ENCODE measurements at regions not wholly inside any gene's neighbourhood (a gene's known extent, or its start where the extent isn't known, plus 50 kb on each side); places are given as distances from the start of the nearest gene placed in this dataset.

DNA sequence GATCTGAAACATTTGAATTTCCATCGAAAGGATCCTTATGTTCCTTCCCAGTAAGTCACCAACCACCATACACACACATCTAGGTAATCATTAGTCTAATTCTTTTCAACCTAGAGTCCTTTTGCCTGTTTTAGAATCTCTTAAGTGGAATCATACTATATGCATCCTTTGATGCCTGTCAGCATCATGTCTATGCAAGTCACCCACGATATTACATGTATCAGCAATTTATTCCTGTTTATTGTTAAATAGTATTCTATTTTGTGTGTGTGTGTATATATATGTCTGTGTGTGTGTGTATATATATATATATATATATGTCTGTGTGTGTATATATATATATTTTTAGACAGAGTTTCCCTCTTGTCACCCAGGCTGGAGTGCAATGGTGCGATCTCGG lies 78.9 kb upstream of the RPH3AL start:
- TF ChIP-seq, protein P1, sequence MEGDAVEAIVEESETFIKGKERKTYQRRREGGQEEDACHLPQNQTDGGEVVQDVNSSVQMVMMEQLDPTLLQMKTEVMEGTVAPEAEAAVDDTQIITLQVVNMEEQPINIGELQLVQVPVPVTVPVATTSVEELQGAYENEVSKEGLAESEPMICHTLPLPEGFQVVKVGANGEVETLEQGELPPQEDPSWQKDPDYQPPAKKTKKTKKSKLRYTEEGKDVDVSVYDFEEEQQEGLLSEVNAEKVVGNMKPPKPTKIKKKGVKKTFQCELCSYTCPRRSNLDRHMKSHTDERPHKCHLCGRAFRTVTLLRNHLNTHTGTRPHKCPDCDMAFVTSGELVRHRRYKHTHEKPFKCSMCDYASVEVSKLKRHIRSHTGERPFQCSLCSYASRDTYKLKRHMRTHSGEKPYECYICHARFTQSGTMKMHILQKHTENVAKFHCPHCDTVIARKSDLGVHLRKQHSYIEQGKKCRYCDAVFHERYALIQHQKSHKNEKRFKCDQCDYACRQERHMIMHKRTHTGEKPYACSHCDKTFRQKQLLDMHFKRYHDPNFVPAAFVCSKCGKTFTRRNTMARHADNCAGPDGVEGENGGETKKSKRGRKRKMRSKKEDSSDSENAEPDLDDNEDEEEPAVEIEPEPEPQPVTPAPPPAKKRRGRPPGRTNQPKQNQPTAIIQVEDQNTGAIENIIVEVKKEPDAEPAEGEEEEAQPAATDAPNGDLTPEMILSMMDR (IDR thresholded peaks at IDR 0.05), result no peak
- H3K27ac ChIP-seq, result no peak overlapping the region
- DNase-seq (ENCODE audit: low spot score), result no peak
- H3K4me3 ChIP-seq, result no peak overlapping the region

DNA sequence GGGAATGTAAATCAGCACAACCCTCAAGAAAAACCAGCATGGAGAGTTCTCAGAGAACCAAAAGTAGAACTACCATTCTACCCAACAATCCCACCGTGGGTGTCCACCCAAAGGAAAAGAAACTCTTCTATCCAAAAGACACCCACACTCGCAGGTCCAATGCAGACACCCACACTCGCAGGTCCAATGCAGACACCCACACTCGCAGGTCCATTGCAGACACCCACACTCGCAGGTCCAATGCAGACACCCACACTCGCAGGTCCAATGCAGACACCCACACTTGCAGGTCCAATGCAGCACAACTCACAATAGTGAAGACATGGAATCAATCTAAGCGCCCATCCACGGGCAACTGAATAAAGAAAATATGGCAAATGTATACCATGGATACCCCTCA lies 77.0 kb upstream of the RPH3AL start:
- Histone ChIP-seq H3K4me3 (no peak overlapping the region), H3K27ac (no peak overlapping the region)
- no peak for DNase-seq (ENCODE audit: low spot score)
- TF ChIP-seq, protein P1 (IDR thresholded peaks at IDR 0.05), result no peak

DNA sequence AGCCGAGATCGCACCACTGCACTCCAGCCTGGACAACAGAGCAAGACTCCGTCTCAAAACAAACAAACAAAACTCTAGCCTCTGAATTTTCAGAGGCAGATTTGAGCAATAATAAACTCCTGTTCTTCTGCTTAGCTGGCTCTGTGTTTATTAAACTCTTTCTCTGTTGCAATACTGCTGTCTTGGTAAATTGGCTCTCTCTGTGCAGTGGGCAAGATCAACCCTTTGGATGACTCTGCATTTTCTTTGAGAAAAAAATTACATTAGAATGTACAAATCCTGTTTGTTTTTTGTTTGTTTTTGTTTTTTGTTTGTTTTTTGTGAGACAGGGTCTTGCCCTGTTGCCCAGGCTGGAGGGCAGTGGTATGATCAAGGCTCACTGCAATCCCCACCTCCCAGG lies 75.8 kb upstream of the RPH3AL start:
- no peak overlapping the region for H3K27ac ChIP-seq
- H3K4me3 ChIP-seq, result no peak overlapping the region
- TF ChIP-seq, protein P1 (IDR thresholded peaks at IDR 0.05), result no peak
- no peak for DNase-seq (ENCODE audit: low spot score)

DNA sequence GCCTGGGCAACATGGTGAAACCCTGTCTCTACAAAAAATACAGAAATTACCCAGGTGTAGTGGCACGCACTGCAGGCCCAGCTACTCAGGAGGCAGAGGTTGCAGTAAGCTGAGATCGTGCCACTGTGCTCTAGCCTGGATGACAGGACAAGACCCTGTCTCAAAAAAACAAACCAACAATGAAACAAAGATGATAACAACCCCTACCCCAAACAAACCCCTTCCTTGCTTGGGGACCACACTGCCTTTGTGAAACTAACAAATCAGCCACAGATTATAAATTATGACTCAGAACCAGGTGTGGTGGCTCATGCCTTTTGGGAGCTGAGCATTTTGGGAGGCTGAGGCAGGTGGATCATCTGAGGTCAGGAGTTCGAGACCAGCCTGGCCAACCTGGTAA lies 75.3 kb upstream of the RPH3AL start:
- DNase-seq (ENCODE audit: low spot score), result no peak
- Histone ChIP-seq H3K27ac (no peak overlapping the region), H3K4me3 (no peak overlapping the region)
- TF ChIP-seq, protein P1 (IDR thresholded peaks at IDR 0.05), result no peak

DNA sequence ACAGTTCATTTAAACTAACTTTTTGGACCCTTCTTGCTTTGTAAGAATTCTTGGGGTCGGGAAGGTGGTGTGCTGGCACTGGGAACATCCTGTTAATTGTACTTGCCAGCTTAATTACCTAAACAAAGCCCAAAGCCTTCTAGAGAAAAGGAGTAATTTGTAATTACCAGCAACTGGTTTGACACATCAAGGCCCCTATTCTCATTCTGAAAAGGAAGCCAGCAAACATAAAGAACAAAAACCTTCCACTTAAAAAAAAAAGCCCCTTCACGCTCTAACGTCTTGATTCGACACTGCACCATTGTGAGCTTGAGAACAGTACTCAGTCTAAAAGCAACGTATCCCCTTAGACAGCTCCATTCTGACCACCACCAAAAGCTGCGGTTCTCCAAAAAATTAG lies 74.7 kb upstream of the RPH3AL start:
- TF ChIP-seq, protein P1 (IDR thresholded peaks at IDR 0.05), result no peak

DNA sequence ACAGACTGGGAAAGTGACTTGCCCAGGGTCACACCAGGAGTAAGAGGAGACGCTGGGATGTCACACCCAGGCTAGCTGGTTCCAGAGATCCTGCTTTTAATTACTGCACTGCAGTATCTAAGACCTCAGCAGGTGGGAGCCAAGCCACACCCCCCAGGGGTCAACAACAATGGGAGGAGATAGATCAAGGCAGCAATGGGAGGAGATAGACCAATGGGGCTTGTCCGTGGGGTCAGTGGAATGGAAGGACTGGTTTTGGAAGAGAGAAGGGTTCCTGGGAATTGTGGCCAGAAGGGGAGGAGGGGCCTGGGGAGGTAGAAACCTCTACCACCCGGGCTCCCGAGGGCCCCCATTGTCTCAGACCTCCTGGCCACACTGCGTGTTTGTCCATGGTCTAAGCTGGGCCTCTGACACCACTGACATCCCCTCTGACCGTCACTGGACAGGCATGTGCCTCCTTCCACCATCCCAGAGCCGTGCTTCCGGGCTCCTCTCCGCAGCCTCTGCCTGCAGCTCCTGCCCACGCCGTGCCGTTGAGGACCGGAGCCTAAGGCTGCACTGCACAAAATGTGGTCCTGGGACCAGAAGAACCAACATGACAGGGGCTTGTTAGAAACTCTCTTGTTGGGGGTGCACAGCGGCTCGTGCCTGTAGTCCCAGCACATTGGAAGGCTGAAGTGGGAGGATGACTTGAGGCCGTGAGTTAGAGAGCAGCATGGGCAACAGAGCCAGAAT lies 69.8 kb upstream of the RPH3AL start:
- no peak overlapping the region for H3K27ac ChIP-seq
- H3K4me3 ChIP-seq, result no peak overlapping the region
- TF ChIP-seq, protein P1 (IDR thresholded peaks at IDR 0.05), result no peak
- DNase-seq (ENCODE audit: low spot score), result no peak

More for the DNA sequence above, 74.7 kb upstream of the RPH3AL start:
- no peak overlapping the region for H3K27ac ChIP-seq
- DNase-seq (ENCODE audit: low spot score), result no peak
- no peak overlapping the region for H3K4me3 ChIP-seq

DNA sequence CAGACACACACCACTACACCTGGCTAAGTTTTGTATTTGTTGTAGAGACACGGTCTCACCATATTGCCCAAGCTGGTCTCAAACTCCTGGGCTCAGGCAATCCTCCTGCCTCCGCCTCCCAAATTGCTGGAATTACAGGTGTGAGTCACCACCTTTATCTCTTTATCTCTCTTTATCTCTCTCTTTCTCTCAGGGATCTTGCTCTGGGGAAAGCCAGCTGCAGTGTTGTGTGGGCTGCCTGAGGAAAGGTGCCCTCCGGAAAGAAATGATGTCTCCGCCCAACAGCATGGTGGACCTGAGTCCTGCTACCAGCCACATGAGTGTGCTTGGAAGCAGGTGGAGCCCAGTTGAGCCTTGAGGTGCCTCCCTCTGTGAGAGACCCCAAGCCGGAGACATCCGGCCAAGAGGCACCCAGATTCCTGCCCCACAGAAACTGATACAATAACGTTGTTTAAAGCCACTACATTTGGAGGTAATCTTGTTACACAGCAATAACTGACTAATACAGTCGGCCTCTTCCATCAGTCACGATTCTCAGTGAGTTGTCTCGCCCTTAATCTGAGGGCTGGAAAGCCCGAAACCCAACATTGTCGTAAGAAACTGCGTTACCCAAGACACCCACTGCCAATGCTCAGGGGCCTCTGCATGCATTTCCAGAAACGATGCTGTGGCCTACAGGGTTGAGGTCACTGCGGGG lies 68.0 kb upstream of the RPH3AL start:
- TF ChIP-seq, protein P1 (IDR thresholded peaks at IDR 0.05), result no peak
- no peak overlapping the region for H3K4me3 ChIP-seq
- DNase-seq (ENCODE audit: low spot score), result no peak
- no peak overlapping the region for H3K27ac ChIP-seq
